ENCODE measurements at regions not wholly inside any gene's neighbourhood (a gene's known extent, or its start where the extent isn't known, plus 50 kb on each side); places are given as distances from the start of the nearest gene placed in this dataset.

GRCh38 chr7:46143949-46144917 is 223.2 kb upstream of the IGFBP3 start:
- H3K27me3 ChIP-seq: no peaks in the 10 kb centered on the region
- no peaks in the 10 kb centered on the region for H3K36me3 ChIP-seq
- no peaks in the 10 kb centered on the region for H3K9me3 ChIP-seq
- intact Hi-C loops (cut with DNase I): no loop called here
- 46 to 58% methylated on average over 4 of the region's 4 CpGs for whole genome bisulfite sequencing, 2 donors
- no peaks in the 10 kb centered on the region for H3K4me1 ChIP-seq
- TF ChIP-seq CTCF (IDR thresholded peaks at IDR 0.05): no peak
- no peak overlapping the region for H3K4me3 ChIP-seq
- ATAC-seq (no peak), FAIRE-seq (no peak), DNase-seq (no peak)
- H3K27ac ChIP-seq: no peak overlapping the region

GRCh38 chr7:46143421-46143820 is 222.3 kb upstream of the IGFBP3 start:
- Histone ChIP-seq H3K27me3 (no peaks in the 10 kb centered on the region), H3K27ac (no peak overlapping the region), H3K4me3 (no peak overlapping the region), H3K36me3 (no peaks in the 10 kb centered on the region), H3K9me3 (no peaks in the 10 kb centered on the region), H3K4me1 (no peaks in the 10 kb centered on the region)
- no peak for TF ChIP-seq CTCF (IDR thresholded peaks at IDR 0.05)
- WGBS, 2 donors: 69 to 87% methylated on average over 2 of the region's 2 CpGs
- FAIRE-seq (no peak), ATAC-seq (no peak), DNase-seq (no peak)
- intact Hi-C loops (cut with DNase I): no loop called here

- FAIRE-seq (no peak), ATAC-seq (no peak), DNase-seq (no peak)
- no peak for TF ChIP-seq CTCF (IDR thresholded peaks at IDR 0.05)
- H3K4me3 ChIP-seq: no peak overlapping the region
- H3K27ac ChIP-seq: no peak overlapping the region
- H3K4me1 ChIP-seq: no peaks in the 10 kb centered on the region
- intact Hi-C loops (cut with DNase I): no loop called here
- H3K9me3 ChIP-seq: no peaks in the 10 kb centered on the region
- H3K27me3 ChIP-seq: no peaks in the 10 kb centered on the region
- H3K36me3 ChIP-seq: no peaks in the 10 kb centered on the region
Measured at GRCh38 chr7:46139079-46139478, 218.0 kb upstream of the IGFBP3 start.

GRCh38 chr7:46137725-46138124 is 216.7 kb upstream of the IGFBP3 start:
- WGBS, 2 donors: 25 to 27% methylated on average over 3 of the region's 3 CpGs
- intact Hi-C loops (cut with DNase I): no loop called here
- H3K27ac ChIP-seq: no peak overlapping the region
- DNase-seq (no peak), FAIRE-seq (no peak), ATAC-seq (no peak)
- no peak for TF ChIP-seq CTCF (IDR thresholded peaks at IDR 0.05)
- H3K36me3 ChIP-seq: no peaks in the 10 kb centered on the region
- no peaks in the 10 kb centered on the region for H3K27me3 ChIP-seq
- no peak overlapping the region for H3K4me3 ChIP-seq
- H3K4me1 ChIP-seq: no peaks in the 10 kb centered on the region
- H3K9me3 ChIP-seq: no peaks in the 10 kb centered on the region

- no peaks in the 10 kb centered on the region for H3K27me3 ChIP-seq
- H3K27ac ChIP-seq: no peak overlapping the region
- intact Hi-C loops (cut with DNase I): no loop called here
- no peaks in the 10 kb centered on the region for H3K9me3 ChIP-seq
- H3K4me3 ChIP-seq: no peak overlapping the region
- TF ChIP-seq CTCF (IDR thresholded peaks at IDR 0.05): no peak
- no peaks in the 10 kb centered on the region for H3K36me3 ChIP-seq
- ATAC-seq (no peak), FAIRE-seq (no peak), DNase-seq (no peak)
- H3K4me1 ChIP-seq: no peaks in the 10 kb centered on the region
Measured at GRCh38 chr7:46135557-46135956, 214.5 kb upstream of the IGFBP3 start.
